NCI-H1105 (cell line): ENCODE measurements at regions not wholly inside any gene's neighbourhood (a gene's known extent, or its start where the extent isn't known, plus 50 kb on each side); places are given as distances from the start of the nearest gene placed in this dataset.

Experiments used
- DNase-seq: peaks from one replicate; lab custom pipeline; 2025; lab: John Stamatoyannopoulos, UW

DNA sequence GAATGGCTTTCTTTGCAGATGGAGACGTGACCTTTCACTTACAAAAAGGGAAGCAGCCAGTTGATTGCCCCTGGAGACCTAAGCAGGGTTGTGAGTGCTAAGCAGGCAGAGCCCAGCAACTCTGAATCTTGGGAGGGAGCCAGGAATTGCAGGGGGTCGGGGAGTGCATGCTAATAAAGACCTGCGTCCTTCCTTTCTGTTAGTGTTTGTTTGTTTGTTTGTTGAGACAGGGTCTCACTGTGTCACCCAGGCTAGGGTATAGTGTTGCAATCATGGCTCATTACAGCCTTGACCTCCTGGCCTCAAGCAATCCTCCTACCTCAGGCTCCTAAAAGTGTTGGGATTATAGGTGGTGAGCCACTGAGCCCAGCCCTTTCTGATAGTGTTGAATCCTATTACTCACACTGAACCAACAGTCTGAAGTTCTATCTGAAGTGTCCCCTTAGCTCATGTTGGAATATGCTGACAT lies 137.4 kb downstream of the CEP135 start:
- peak; percentile 5 for DNase-seq

DNA sequence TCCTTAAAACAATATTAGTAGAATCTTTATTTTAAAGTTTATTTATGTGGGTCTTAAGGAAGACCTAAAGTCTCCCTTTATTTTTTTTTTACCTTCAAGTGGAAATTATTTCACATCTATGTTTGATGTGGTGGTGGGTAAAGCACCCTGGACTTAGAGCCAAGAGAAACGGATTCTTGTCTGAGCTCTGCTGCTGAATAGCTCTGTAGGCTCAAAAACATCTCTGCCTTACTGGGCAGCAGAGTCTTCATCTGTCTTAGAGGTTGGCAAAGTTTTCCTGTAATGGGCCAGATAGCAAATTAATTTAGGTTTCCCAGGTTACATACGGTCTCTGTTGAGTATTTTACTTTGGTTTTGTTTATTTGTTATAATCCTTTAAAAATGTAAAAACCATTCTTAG lies 136.5 kb downstream of the CEP135 start:
- DNase-seq: no peak

DNA sequence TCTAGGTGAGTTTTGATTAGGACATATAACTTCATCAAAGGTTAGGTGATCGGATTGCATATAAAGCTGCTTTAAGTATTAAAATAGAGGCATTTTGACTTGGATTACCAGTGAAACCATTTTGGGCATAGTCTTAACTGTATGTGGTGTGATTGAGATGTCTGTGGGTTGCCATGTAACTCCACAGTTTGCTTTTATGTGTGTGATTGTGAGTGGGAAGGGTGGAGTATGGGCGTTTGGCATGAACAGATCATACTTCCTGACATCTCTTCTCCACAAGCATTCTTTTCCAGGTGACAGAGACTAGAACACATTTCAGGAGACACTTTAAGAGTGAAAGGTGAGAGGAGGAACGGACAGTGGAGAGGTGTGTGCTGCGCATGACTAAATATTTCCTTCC lies 136.1 kb downstream of the CEP135 start:
- no peak for DNase-seq
